Glomerular visceral epithelial cell (primary cell): ENCODE measurements at regions not wholly inside any gene's neighbourhood (a gene's known extent, or its start where the extent isn't known, plus 50 kb on each side); places are given as distances from the start of the nearest gene placed in this dataset.
"Not testable (repeated sequence)": the region's sequence is repeated elsewhere in the genome, so short reads cannot be mapped to it uniquely, and the experiment has no call there.

Experiments
- DNase-seq: peaks from one replicate; pipeline ENCODE4 v3.0.0-alpha.2; 2016; ENCODE audit errors: extremely low spot score

DNA sequence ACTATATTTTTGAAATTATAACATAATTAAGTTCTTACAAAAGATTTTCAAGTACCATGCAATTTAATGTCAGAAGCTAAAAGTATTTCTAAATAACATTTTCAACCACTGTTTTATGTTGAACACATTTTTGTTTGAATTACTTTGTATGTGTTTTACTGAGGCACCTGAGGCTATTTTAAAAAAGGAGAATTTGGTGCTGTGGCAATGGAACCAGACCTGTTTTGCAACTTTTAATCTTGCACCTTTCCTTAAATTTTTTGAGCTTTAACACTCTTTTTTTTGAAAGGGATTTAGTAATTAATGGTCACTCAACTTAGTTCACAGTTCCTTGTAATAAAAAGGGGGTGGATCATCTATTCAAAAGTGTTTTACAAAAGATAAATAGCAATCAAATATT, 561.6 kb downstream of the ZBBX start:
- DNase-seq = no peak

DNA sequence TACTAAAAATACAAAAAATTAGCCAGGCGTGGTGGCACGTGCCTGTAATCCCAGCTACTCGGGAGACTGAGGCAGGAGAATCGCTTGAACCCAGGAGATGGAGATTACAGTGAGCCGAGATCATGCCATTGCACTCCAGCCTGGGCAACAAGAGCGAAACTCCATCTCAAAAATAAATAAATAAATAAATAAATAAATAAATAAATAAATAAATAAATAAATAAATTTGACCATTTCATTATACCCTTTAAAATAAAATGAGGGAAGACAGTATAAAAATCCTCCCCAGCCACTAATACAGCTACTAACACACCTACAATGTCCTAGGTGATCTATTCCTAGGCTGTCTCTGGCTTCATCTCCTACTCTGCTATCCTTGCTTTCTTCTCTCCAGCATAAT, 562.8 kb downstream of the ZBBX start:
- DNase-seq = not testable (repeated sequence)

DNA sequence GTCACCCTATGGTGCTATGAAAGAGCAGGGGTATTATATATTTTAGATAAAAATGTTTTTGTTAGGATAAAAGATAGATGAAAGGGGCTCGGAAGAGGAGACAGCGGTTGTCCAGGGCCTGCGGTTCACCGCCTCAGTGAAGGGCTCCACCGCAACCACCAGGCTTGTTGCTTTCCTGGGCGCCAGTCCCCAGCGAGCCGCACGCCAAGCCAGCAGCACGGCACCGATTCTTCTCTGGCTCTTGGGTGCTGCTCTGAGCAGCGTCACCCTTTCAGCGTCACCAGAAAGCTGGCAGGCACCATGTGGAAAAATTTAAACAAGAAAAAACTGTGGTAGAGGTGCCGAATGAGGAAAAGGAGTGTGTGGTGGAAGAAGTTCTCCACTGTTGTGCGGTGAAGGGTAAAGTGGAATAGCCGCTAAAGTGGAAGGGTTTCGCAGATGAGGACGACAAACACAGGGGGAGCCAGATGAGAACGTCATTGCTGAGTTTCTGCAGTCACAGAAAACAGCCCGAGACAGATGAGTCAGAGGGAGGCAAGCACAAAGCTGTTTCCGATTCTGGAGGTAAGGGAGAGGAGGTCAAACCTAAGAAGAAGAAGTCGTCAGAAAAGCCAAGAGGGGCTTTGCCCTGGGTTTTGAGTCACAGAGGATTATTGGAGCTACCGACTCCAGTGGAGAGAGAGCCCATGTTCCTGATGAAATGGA, 569.2 kb downstream of the ZBBX start:
- no peak for DNase-seq

DNA sequence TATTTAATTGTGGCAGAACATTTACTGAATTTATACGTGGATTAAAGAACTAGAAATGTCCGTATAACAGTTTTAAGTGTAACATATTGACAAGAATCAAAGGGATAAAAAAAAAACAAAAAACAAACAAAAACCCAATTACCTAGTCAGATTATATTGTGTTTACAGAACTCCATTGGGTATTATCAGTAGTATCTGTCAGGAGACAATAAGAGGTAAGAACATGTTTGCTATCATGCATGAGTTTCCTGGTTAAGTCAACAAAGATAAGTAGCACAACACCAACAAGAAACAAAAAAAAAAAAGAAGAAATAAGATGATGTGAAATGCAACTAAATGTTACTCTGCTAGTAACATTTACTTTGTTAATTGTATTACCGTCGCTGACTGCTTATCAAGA, 570.6 kb downstream of the ZBBX start:
- DNase-seq = no peak

DNA sequence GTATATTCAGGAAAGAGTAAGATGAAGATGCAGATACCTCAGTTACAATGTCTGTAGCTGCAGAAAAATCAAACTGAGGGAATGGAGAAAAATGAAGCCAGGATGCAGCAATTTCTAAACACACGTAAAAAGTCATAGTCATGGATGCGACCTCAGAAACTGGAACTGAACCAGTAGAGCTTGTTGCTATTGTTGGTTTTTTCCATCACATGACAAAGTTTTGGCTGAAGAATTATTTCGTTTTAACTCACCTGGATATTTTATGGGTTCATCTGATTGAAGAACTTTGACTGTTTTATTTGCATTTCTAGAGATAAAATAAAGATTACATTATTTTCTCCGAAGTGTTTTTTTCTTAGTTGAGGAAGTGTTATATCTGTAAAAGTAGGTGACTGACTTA, 591.2 kb downstream of the ZBBX start:
- no peak for DNase-seq

DNA sequence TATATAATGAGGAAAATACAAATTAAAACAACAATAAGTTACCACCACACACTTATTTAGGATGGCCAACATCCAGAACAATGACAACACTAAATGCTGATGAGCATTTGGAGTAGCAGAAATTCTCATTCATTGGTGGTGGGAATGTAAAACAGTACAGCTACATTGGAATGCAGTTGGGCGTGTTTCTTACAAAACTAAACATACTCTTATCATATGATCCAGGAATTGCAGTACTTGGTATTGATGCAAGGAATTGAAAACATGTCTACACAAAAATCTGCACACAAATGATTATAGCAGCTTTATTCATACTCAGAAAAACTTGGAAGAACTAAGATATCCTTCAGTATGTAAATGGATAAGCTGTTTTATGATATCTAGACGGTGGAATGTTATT, 594.2 kb downstream of the ZBBX start:
- DNase-seq = no peak

DNA sequence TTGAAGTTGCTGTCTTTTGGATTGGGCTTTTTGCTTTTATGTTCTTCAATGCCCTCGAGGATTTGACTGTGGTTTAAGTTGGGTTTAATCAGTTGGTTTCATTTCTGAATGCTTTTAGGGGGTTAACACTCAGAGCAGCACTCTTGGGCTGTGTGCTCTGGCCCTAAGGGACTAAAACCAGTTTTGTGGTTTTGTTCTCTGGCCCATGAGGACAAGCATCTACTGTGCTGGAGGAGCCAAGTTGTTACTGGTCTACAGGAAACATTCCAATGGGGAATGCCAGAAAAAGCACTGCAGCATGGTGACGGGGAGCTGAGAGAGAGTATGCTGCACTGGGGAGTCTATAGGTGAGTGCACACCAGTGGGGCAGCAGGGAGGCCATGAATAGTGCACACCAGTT, 596.9 kb downstream of the ZBBX start:
- no peak for DNase-seq

DNA sequence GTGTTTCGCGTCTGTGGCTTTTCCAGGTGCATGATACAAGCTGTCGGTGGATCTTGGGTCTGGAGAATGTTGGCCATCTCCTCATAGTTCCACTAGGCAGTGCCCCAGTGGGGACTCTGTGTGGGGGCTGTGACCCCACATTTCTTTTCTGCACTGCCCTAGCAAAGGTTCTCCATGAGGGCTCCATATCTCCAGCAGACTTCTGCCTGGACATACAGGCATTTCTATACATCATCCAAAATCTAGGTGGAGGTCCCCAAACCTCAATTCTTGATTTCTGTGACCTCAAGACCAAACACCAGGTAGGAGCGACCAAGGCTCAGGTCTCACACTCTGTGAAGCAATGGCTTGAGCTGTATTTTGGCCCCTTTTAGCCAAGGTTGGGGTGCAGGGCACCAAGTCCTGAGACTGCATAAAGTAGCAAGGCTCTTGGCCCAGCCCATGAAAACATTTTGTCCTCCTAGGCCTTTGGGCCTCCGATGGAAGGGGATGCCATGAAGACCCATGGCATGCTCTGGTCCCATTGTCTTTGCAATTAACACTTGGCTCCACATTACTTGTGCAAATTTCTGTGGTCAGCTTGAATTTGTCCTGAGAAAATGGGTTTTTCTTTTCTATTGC, 615.3 kb downstream of the ZBBX start:
- DNase-seq = no peak

DNA sequence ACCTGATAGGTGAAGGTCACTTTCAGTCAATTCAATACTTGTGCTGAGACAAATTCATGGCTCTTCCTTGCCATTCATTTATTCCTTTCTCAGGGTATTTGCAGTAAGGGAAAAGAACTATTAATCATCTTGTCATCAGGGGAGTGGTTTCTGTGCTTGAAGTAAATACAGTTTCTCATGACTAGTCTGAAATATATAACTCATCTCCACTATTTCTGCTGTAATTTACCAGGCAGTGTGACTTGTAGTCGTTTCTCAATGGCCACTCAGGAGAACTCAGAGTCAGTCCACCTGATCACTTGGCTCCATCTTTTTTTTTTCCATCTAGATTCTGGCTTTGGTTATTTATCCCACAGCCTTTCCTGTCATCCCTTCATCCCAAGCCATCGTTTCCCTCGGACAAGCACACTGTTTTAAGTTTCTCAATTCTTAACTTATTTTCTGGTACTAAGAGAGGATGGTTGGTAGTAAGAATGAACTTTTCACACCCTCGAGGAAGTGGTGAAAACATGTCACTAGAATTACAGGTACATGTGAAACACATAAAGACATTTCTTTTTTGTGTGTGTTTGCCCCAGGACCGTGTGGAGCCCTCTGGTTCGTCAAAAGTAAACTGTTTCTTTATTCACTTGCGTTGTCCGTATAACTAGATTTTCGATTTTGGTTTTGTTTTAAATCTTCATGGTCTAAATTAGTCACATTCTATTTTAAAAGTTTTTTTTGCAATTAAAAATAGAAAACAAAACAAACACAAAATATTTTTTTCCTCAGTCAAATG, 620.2 kb downstream of the ZBBX start:
- DNase-seq = no peak

DNA sequence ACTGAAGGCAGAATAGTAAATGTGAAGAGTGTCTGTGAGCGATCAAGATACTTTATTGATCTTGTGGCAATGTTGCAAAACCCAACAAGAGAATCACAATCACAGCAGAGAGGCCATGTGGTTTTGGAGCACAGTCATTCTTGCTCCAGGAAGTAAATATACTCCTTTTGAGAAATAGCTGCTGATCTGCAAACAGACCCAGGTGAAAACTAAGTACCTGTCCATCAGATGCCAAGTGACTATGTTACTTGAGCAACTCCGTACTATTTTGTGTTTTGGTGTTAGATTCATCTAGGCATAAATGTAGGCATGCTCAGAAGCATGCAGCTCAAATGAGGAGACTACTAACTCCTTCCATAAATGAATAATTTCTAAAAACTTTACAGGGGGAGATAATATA, 627.9 kb downstream of the ZBBX start:
- DNase-seq = no peak

DNA sequence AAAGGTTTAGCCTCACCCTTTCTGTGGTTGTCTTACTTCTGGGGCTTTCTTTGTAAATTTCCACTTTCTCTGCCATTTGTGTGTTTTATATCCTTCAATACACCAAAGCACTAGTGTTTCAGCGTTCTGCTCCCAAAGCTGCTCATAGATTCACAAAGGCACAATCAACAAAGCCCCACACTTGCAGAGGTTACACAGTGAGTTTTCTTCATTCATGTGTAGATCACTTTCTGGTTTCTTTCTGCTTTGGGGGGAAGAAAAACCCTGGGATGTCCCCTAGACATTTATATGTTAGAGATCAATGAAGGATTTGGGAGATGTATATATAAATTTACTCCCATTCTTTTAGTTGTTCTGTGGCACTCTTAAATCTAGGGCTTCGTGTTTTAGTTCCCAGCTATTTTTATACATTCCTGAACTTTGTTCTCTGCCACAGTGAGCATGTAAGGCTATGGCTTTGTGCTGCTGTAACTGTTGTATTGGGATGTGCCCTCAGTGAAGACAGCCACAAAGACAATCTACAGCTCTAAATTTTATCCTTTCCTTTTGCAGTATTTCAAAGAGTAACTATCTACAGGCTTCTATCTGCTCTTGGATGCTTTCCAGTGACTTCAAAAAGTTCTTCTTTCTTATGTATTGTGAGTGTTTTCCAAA, 636.5 kb downstream of the ZBBX start:
- no peak for DNase-seq

DNA sequence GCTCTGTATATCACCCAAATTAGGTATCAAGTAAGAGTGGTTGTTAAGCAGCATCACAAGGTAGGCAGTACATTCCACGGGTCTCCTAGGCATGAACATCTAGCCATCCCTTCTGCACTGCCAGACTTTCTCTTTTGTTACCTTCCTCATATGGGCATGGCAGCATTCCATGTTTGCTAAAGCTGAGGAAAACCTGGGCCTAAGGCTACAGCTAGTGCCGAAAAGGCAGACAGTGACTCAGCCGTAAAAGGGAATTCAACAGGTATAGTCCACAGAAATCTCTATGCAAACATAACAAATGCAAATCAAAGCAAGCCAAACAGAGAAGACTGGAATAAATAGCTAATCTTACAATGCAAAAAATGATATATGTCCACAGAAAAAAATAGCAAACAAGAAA, 645.4 kb downstream of the ZBBX start:
- no peak for DNase-seq

DNA sequence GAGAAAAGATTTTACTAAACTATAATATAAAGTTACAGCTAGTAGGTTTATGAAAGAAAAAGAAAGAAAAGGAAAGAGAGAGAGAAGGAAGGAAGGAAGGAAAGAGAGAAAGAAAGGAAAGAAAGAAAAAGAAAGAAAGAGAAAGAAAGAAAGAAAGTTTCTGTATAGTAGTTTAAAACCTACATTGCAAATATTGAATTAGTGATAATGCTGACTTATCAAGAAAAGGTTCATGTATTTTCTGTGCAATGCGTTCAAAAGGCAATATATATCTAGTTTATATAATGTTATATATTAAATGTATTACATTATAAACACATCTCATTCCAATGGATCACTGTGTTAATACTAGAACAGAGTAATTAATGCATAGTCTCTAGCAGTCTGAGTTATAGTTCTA, 648.4 kb downstream of the ZBBX start:
- DNase-seq = no peak

DNA sequence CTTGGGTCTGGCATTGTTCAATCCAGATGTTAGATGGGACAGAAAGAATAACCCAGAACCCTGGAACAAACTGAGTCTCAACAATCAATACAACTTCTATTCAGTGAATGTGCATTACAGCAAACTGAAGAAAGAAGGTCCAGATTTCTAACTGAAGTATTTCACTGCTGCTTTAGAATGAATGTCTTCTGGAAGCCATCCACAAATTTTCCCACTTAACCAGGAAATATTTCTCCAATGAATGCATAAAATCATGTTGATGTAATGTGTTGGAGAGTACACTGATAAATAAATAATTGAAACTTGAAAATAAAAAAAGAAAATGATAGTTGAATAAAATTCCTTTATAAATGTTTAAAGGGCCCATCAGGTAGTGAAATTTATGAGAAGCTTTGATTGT, 658.6 kb downstream of the ZBBX start:
- no peak for DNase-seq

DNA sequence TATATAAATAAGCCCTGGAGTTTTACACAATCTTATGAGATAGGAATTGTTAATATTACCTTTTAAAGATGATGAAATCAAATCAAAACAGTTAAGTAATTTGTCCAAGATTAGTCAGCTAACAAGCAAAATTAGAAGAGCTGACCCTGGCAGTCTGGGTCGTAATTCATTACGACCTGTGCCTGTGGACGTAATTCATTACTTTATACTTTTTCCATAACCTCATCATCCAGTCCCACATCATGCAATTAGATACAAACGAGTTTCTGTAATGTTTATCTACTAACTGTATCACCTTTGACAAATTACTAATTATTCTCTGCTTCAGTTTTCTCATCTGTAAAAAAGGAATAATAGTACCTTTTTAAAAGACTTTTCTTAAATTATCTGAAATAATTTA, 665.9 kb downstream of the ZBBX start:
- no peak for DNase-seq

DNA sequence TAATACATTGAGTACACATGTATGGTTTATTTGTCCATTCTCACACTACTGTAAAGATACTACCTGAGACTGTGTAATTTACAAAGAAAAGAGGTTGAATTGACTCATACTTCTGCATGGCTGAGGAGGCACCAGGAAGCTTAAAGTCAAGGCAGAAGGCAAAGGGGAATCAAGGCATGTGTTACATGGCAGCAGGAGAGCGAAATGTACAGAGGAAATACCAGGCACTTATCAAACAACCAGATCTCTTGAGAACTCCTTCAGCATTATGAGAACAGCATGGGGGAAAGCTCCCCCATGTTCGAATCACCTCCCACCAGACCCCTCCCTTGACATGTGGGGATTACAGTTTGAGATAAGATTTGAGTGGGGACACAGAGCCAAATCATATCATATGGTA, 666.3 kb downstream of the ZBBX start:
- DNase-seq = no peak

DNA sequence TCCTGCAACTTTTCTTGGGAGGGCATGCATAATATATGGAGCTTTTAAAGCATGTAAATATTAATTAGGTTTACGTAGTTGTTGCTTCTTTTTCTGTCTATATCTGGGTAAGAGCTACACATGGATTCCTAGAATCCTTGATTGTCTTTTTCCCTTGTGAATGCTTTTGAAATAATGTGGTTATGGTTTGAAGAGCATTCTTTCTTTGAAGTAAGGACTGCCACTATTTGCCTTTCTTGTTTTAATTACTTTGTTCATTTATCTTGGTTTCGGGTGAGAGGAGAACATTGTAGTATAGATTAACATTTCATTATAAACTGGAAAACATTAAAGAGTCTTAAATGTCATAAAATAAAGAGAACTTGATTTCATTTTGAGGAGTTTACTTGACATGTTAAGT, 674.0 kb downstream of the ZBBX start:
- no peak for DNase-seq

DNA sequence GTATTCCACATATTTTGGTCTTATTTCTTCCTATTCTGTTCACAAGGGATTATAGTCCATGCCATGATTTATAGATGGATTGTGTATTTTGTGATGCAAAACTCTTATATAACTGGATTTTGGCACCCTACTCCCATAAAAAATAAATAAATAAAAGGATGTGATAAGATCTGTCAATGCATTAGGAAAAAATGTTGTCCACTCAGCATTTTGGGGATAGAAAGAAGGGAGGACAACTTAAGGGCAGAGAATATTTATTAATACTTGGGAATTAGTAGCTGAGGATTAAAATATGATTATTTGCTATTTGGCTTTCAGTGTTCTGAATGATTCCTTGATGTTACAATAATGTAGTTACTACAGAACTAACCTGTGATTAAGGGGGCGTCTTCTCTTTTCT, 682.6 kb downstream of the ZBBX start:
- no peak for DNase-seq

DNA sequence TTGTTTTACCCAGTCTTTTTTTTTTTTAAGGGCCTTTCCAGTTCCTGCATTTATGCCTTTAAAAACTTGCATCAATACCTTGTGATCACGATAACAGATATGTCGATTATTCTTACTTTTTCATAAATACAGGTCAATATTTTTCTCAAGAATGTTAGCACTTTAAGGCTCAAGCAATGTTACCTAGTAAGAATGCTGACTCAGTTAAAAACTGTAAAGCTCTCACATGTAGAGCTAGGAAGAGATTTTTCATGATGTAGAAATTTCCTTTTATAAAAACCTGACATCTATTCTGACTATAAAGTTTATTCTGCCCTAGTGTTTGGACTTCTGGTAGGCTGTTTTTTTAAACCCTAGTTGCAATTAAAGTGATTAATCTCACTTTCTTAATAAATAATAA, 684.0 kb downstream of the ZBBX start:
- no peak for DNase-seq

DNA sequence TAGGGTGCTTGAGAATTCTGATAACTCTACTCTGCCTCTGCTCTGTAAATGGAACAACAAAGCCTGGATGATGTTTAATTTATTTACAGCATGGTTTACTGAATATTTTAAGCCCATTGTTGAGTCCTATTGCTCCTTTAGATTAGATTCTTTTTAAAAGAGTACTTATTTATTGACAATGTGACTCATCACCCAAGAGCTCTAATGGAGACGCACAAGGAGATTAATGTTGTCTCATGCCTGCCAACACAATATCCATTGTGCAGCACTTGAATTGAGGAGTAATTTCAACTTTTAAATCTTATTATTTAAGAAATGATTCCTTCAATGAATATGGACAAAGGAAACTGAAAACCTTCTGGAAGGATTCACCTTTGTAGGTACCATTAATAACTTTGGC, 691.4 kb downstream of the ZBBX start:
- no peak for DNase-seq

DNA sequence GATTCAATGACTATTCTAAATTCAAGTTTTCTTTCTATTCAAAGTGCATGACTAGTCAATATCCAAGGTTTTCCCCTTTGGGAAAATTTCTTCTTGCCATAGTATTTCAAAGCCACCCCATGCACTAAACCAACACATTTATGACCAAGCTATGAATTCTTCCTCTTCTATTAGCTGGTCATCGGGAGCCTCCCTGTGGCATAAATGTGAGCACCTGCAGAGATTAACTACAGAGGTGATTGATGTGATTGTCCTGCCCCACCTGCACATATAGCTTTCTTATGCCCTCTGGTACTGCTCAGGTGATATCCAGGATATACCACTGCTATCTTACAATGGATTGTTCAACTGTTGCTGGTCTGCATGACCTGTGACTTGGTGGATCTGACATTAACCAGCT, 694.9 kb downstream of the ZBBX start:
- DNase-seq = no peak

DNA sequence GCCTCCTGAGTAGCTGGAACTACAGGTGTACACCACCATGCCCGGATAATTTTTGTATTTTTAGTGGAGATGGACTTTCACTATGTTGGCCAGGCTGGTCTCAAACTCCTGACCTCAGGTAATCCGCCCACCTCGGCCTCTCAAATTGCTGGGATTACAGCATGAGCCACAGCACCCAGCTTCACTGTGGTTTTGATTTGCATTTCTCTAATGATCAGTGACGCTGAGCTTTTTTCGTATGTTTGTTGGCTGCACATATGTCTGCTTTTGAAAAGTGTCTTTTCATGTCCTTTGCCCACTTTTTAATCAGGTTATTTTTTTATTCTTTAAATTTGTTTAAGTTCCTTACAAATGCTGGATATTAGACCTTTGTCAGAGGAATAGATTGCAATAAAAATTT, 696.0 kb downstream of the ZBBX start:
- not testable (repeated sequence) for DNase-seq

DNA sequence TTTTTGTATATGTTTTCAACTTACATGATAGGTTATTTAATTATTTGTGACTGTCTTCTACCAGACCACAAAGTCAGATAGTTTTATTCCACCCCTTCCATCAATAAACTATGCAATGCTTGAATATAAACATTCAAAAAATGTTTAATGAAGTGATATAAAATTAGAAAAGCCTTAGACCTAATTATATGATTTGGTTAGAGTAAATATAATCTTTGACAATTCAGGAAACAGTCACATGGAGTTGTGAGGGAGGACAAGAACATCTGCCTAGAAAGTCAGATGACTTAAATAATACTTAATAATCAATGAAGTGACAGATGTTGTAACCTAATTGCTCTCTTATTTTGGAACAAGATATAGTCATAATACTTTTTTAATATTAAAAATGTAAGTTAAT, 710.3 kb downstream of the ZBBX start:
- DNase-seq = no peak
